ENCODE measurements at regions not wholly inside any gene's neighbourhood (a gene's known extent, or its start where the extent isn't known, plus 50 kb on each side); places are given as distances from the start of the nearest gene placed in this dataset.
"Not testable (repeated sequence)": the region's sequence is repeated elsewhere in the genome, so short reads cannot be mapped to it uniquely, and the experiment has no call there.

GRCh38 chr9:15077946-15078729 is 167.9 kb upstream of the FREM1 start:
- no peaks in the 10 kb centered on the region for H3K4me1 ChIP-seq (ENCODE audit: control insufficient read depth, insufficient read depth, low read length)
- H3K27me3 ChIP-seq (ENCODE audit: control insufficient read depth, insufficient read depth, low read length): no peaks in the 10 kb centered on the region
- no peaks in the 10 kb centered on the region for H3K36me3 ChIP-seq (ENCODE audit: control insufficient read depth, insufficient read depth, low read length)
- H3K9me3 ChIP-seq (ENCODE audit: control insufficient read depth, low read length): no peaks in the 10 kb centered on the region
- H3K4me3 ChIP-seq (ENCODE audit: low read length): no peak overlapping the region
- no peak overlapping the region for H3K9ac ChIP-seq (ENCODE audit: low read length)

DNA sequence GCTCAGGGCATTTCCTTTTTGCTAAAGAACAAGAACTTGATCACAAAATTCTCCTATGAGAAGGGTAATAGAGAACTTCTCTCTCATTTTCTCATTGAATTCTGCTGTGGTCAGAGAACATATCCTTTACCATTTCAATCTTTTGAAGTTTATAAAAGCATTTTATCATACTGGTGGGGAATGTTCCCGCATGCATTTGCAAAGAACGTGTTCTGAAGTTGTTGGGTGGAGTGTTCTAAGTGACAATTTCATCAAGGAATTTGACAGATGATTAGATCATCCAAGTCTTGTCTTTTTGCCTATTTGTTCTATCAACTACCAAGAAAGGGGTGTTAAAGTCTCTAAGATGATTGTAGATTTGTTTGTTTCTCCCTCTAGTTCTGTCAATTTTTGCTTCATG is 163.4 kb upstream of the FREM1 start:
- H3K9ac ChIP-seq (ENCODE audit: low read length): no peak overlapping the region
- no peak overlapping the region for H3K4me3 ChIP-seq (ENCODE audit: low read length)
- no peaks in the 10 kb centered on the region for H3K36me3 ChIP-seq (ENCODE audit: control insufficient read depth, insufficient read depth, low read length)
- H3K27me3 ChIP-seq (ENCODE audit: control insufficient read depth, insufficient read depth, low read length): no peaks in the 10 kb centered on the region
- no peaks in the 10 kb centered on the region for H3K4me1 ChIP-seq (ENCODE audit: control insufficient read depth, insufficient read depth, low read length)
- no peaks in the 10 kb centered on the region for H3K9me3 ChIP-seq (ENCODE audit: control insufficient read depth, low read length)

DNA sequence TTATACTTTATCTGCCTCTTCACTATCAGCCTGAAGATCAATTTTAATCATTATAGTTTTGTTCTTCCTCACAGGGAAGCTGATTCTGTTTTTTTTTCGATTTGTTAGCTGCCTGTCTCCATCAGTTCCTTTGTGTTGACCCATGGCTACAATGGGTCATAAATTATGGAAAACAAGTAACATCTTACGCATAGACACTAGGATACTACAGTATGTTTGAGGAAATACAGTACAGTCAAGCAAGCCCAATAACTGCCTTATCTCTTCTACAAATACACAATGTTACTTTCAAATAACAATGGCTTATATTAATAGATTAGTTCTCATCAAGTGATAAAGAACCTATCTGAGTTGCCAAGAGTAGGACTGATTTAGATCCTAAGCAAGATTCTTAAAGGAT is 160.5 kb upstream of the FREM1 start:
- no peak overlapping the region for H3K9ac ChIP-seq (ENCODE audit: low read length)
- no peaks in the 10 kb centered on the region for H3K36me3 ChIP-seq (ENCODE audit: control insufficient read depth, insufficient read depth, low read length)
- no peak overlapping the region for H3K4me3 ChIP-seq (ENCODE audit: low read length)
- no peaks in the 10 kb centered on the region for H3K9me3 ChIP-seq (ENCODE audit: control insufficient read depth, low read length)
- H3K4me1 ChIP-seq (ENCODE audit: control insufficient read depth, insufficient read depth, low read length): no peaks in the 10 kb centered on the region
- H3K27me3 ChIP-seq (ENCODE audit: control insufficient read depth, insufficient read depth, low read length): no peaks in the 10 kb centered on the region

- H3K27me3 ChIP-seq (ENCODE audit: control insufficient read depth, insufficient read depth, low read length): no peaks in the 10 kb centered on the region
- H3K36me3 ChIP-seq (ENCODE audit: control insufficient read depth, insufficient read depth, low read length): no peaks in the 10 kb centered on the region
- no peak overlapping the region for H3K4me3 ChIP-seq (ENCODE audit: low read length)
- H3K4me1 ChIP-seq (ENCODE audit: control insufficient read depth, insufficient read depth, low read length): no peaks in the 10 kb centered on the region
- no peaks in the 10 kb centered on the region for H3K9me3 ChIP-seq (ENCODE audit: control insufficient read depth, low read length)
- no peak overlapping the region for H3K9ac ChIP-seq (ENCODE audit: low read length)
These were observed 158.9 kb upstream of the FREM1 start for GRCh38 chr9:15069106-15069505.

DNA sequence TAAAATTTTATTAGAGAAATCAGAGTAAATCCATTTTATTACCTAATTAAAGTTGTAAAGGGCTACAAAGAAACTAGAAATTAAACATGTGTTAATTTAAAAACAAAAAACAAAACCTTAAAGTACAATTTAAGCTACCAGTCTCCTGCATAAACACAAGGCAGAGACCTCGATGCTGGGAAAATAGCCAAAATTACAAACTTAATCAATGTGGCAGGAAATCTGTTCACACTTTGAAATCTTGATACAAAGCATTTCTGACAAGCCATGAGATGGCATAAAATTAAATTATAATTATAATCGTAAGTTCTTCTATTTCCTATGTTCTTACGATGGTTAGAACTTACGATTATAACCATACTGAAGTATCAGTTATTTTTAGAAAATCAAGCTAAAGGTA is 158.0 kb upstream of the FREM1 start:
- Histone ChIP-seq H3K9ac (ENCODE audit: low read length) (no peak overlapping the region), H3K4me3 (ENCODE audit: low read length) (no peak overlapping the region), H3K9me3 (ENCODE audit: control insufficient read depth, low read length) (no peaks in the 10 kb centered on the region), H3K27me3 (ENCODE audit: control insufficient read depth, insufficient read depth, low read length) (no peaks in the 10 kb centered on the region), H3K4me1 (ENCODE audit: control insufficient read depth, insufficient read depth, low read length) (no peaks in the 10 kb centered on the region), H3K36me3 (ENCODE audit: control insufficient read depth, insufficient read depth, low read length) (no peaks in the 10 kb centered on the region)

GRCh38 chr9:15059003-15059402 is 148.8 kb upstream of the FREM1 start:
- Histone ChIP-seq H3K36me3 (ENCODE audit: control insufficient read depth, insufficient read depth, low read length) (no peaks in the 10 kb centered on the region), H3K27me3 (ENCODE audit: control insufficient read depth, insufficient read depth, low read length) (no peaks in the 10 kb centered on the region)

DNA sequence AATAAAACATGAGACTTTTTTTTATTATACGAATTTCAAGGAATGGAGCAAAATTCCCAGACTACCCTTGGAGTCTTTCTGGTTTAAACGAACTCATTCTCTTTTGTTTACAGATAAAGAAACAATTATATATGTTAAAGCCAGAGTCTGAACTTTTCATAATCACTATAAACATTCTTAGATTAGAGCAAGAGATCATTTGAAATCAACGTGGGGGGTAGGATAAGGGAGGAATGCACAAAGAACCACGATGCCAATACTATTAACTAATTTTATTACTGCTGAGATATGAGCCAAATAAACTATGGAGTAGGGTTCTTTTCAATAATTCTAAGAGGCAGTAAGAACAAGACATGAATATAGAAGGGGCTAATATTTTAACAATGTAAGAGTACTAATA is 148.0 kb upstream of the FREM1 start:
- H3K4me1 ChIP-seq (ENCODE audit: control insufficient read depth, insufficient read depth, low read length): no peaks in the 10 kb centered on the region
- no peaks in the 10 kb centered on the region for H3K36me3 ChIP-seq (ENCODE audit: control insufficient read depth, insufficient read depth, low read length)
- H3K4me3 ChIP-seq (ENCODE audit: low read length): no peak overlapping the region
- no peak overlapping the region for H3K9ac ChIP-seq (ENCODE audit: low read length)
- no peaks in the 10 kb centered on the region for H3K27me3 ChIP-seq (ENCODE audit: control insufficient read depth, insufficient read depth, low read length)
- H3K9me3 ChIP-seq (ENCODE audit: control insufficient read depth, low read length): no peaks in the 10 kb centered on the region

More at GRCh38 chr9:15059003-15059402, 148.8 kb upstream of the FREM1 start:
- no peaks in the 10 kb centered on the region for H3K9me3 ChIP-seq (ENCODE audit: control insufficient read depth, low read length)
- no peak overlapping the region for H3K9ac ChIP-seq (ENCODE audit: low read length)
- H3K4me3 ChIP-seq (ENCODE audit: low read length): no peak overlapping the region
- H3K4me1 ChIP-seq (ENCODE audit: control insufficient read depth, insufficient read depth, low read length): no peaks in the 10 kb centered on the region

- not testable (repeated sequence) for H3K36me3 ChIP-seq (ENCODE audit: control insufficient read depth, insufficient read depth, low read length); H3K9ac ChIP-seq (ENCODE audit: low read length); H3K4me3 ChIP-seq (ENCODE audit: low read length); H3K9me3 ChIP-seq (ENCODE audit: control insufficient read depth, low read length); H3K4me1 ChIP-seq (ENCODE audit: control insufficient read depth, insufficient read depth, low read length); H3K27me3 ChIP-seq (ENCODE audit: control insufficient read depth, insufficient read depth, low read length)
These were observed 145.1 kb upstream of the FREM1 start for GRCh38 chr9:15055284-15055683.

DNA sequence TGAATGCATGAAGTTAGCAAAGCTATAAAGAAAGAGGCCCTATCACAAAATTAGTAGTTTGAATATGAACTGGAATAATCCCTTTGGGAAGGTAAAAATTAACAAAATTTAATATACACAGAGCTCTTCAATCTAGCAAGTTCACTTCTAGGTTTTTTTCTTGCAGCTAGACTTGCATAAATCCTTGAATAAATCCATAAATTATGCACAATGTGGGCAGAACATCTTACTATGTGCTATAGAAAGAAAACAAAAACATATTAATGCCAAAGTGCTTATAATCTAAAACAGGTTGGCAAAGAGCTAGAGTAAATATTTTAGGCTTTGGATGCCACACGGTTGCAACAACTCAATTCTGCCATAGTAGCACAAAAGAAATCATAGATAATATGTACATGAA is 138.5 kb upstream of the FREM1 start:
- Histone ChIP-seq H3K4me1 (ENCODE audit: control insufficient read depth, insufficient read depth, low read length) (no peaks in the 10 kb centered on the region), H3K9me3 (ENCODE audit: control insufficient read depth, low read length) (no peaks in the 10 kb centered on the region), H3K4me3 (ENCODE audit: low read length) (no peak overlapping the region), H3K36me3 (ENCODE audit: control insufficient read depth, insufficient read depth, low read length) (no peaks in the 10 kb centered on the region), H3K9ac (ENCODE audit: low read length) (no peak overlapping the region), H3K27me3 (ENCODE audit: control insufficient read depth, insufficient read depth, low read length) (no peaks in the 10 kb centered on the region)

- no peaks in the 10 kb centered on the region for H3K27me3 ChIP-seq (ENCODE audit: control insufficient read depth, insufficient read depth, low read length)
These were observed 136.9 kb upstream of the FREM1 start for GRCh38 chr9:15047028-15047551.

DNA sequence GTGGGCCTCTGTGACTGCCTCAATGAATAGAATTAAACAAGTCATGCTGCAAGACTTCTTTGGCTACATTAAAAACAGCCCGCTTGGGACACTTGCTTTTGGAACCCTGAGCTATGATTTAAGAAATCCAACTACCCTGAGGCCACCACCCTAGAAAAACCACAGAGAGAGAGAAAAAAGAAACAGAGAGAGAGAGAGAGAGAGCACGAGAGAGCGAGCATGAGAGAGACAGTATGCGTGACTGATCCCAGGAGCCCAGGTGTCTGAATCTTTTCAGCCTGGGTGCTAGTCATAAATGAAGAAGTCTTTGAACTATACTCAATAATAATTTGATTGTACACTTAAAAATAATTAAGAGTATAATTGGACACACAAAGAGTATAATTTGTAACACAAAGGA is 123.1 kb upstream of the FREM1 start:
- no peaks in the 10 kb centered on the region for H3K36me3 ChIP-seq (ENCODE audit: control insufficient read depth, insufficient read depth, low read length)

More at GRCh38 chr9:15047028-15047551, 136.9 kb upstream of the FREM1 start:
- H3K4me3 ChIP-seq (ENCODE audit: low read length): no peak overlapping the region
- no peaks in the 10 kb centered on the region for H3K9me3 ChIP-seq (ENCODE audit: control insufficient read depth, low read length)
- H3K36me3 ChIP-seq (ENCODE audit: control insufficient read depth, insufficient read depth, low read length): no peaks in the 10 kb centered on the region
- no peak overlapping the region for H3K9ac ChIP-seq (ENCODE audit: low read length)
- no peaks in the 10 kb centered on the region for H3K4me1 ChIP-seq (ENCODE audit: control insufficient read depth, insufficient read depth, low read length)

GRCh38 chr9:15032860-15033259 is 122.6 kb upstream of the FREM1 start:
- H3K36me3 ChIP-seq (ENCODE audit: control insufficient read depth, insufficient read depth, low read length): no peaks in the 10 kb centered on the region
- no peaks in the 10 kb centered on the region for H3K9me3 ChIP-seq (ENCODE audit: control insufficient read depth, low read length)
- H3K27me3 ChIP-seq (ENCODE audit: control insufficient read depth, insufficient read depth, low read length): no peaks in the 10 kb centered on the region
- H3K4me1 ChIP-seq (ENCODE audit: control insufficient read depth, insufficient read depth, low read length): no peaks in the 10 kb centered on the region
- H3K4me3 ChIP-seq (ENCODE audit: low read length): no peak overlapping the region
- H3K9ac ChIP-seq (ENCODE audit: low read length): no peak overlapping the region

More for the DNA sequence above, 123.1 kb upstream of the FREM1 start:
- Histone ChIP-seq H3K4me1 (ENCODE audit: control insufficient read depth, insufficient read depth, low read length) (no peaks in the 10 kb centered on the region), H3K9ac (ENCODE audit: low read length) (no peak overlapping the region), H3K9me3 (ENCODE audit: control insufficient read depth, low read length) (no peaks in the 10 kb centered on the region), H3K27me3 (ENCODE audit: control insufficient read depth, insufficient read depth, low read length) (no peaks in the 10 kb centered on the region), H3K4me3 (ENCODE audit: low read length) (no peak overlapping the region)

All from mucosa of stomach (tissue), 1 donor.